CD4-positive, alpha-beta T cell treated with Interferon alpha-2 for 1 hour (primary cell): ENCODE measurements at regions not wholly inside any gene's neighbourhood (a gene's known extent, or its start where the extent isn't known, plus 50 kb on each side); places are given as distances from the start of the nearest gene placed in this dataset.

Experiments
- DNase-seq, 2 donors: peaks; one replicate each; pipeline ENCODE4 v3.0.0-alpha.2; 2020 to 2022

DNA sequence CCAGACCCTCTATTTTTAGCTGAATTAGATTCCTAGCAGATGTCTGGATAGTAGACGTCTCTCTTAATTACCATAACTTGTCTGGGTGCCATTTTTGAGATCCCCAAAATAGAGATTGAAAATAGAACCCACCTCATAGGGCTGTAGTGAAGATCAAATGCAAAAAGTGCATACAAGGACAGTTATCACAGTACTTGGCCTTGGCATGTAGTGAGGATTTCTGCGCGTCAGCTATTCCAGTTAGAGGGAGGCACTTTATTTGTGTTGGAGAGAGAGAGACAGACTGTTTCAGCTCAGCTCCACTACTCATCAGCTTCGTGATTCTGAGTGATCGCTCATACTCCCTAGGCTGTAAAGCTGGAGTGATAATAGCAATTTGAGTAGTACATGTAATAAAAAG lies 59.6 kb upstream of the CDH13 start:
- DNase-seq = no peak

DNA sequence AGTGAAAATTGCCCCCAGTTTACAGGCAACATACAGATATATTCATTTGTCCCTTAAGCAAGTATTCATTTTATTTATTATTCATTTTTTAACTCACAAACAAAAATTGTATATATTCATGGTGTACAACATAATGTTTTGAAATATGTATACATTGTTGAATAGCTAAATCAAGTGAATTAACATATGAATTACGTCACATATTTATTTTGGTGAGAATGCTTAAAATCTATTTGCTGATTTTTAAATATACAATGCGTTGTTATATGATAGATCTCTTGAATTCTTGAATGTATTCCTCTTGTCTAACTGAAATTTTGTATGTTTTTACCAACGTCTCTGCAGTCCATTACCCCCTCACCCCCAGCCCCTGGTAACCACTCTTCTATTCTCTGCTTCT lies 63.4 kb upstream of the CDH13 start:
- DNase-seq = no peak

DNA sequence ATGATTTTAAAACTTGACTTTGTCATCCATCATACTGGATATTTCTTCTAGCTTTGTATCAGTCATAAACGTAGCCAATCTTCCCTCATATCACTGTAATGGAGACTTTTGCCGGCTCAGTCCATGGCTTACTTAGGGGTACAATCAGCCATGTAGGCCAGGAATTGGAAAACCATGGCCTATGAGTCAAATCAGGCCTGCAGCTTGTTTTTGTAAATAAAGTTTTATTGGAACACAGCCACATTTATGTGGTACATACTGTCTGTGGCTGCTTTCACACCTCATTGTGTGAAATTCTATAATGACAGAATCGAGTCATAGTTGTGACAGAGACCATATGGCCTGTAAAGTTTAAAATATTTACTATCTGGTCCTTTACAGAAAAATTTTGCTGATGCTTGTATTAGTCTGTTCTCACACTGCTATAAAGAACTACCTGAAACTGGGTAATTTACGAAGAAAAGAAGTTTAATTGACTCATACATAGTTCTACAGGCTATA lies 64.5 kb upstream of the CDH13 start:
- no peak for DNase-seq

DNA sequence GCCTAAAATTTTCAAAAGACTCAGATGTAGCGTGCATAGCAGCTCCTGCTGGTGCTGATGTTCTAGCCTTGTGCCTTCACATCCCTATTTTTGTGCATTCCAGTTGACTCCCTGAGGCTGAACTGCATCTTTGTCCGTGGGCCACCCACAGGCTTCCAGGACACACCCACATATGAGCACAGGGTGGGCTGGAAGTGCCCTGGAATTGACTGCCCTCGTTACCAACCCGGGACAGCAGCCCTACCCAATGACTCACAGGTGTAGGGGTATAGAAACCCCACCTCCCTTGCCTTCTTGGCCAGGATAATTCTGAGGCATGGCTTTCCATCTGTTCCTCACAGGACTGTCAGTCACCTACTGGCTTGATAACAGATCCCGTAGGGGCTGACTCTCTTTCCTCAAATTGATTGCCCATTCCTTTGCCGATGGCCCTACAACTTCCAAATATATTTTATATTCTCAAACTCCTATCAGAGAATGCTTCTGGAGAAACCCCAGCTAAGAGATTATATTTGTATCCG lies 65.9 kb upstream of the CDH13 start:
- DNase-seq = no peak

DNA sequence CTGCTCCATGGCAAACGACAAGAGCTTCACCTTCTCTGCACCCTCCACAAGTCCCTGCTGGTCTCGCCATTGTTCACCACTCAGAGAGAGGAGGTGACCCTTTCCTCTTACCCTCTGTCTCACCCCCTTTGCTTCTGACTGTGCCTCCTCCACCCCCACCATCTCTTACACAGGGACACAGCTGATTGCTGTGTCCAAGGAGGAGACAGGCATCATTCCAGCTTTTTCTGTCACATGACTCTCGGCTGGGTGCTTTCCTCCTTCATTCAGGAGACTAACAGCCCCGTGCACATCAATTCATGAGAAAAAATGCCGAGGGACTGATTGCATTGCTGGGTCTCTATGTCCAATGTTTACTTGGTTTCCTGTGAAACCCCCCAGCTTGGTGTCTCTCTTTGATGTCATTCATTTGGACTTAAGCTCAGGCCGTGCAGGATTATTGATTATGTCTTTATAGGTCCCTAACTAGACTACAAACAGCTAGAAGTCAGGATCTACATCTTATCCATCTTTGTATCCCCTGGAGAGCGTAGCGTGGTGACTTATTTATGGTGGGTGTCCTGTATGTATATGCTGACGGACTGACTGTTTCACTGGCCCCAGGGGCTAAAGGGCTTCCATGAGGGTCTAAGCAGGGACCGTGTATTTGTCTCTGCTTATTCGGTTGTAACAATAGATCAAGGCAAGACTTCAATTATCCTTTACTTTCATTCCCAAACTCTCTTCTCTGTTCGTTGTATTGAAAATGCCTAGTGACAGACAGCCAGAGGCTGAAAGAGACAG lies 82.2 kb upstream of the CDH13 start:
- DNase-seq = no peak

DNA sequence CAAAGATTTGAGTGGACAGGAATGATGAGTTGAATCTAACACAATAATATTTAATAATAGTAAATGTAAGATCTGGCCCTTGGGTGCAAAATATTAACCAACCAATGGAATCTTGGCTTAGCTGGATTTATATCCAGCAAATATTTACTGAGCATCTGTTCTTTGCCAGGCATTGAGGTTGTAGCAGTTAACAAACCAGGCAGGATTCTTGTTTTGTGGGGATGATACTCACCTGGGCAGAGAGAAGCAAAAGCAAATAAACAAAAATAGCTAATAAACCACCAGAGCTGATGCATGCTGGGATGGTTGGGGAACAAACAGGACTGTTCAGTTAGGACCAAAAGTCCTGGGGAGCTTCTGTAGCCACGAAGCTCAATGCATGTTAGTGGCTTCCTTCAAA lies 84.1 kb upstream of the CDH13 start:
- DNase-seq = no peak

DNA sequence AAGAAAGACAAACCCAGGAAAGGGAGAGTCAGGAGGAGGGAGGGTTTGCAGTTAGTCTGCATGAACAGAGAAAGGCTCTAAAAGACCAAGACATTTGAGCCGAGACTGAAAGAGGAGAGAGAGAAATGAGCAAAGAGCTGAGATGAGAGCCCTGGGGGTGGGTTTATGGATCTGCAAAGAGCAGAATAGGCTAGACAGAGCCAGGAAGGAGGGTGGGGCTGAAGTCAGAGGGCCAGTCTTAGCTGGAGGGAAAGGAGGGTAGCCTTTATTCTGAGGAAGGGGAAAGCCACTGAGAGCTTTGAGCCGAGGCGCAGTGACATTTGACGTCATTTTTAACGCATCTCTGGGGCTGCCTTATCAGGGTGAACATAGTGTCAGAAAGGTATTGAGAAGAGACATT lies 85.7 kb upstream of the CDH13 start:
- no peak for DNase-seq

DNA sequence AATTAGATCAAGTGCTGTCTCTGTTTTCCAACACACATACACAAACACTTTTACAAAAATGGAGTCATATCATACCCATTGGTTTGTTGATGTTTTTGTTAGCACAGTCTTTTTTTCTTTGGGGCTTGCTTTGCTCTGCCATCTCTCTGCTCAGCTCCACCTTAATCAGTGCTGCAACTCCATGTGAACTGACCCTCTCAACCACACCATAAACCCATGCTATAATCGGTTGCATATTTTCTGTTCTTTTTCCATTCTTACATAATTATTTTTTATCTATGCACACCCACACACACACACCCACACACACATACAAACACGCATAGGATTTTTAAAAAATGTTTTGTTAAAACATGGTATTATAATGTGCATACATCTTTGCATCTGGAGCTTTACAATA lies 91.0 kb upstream of the CDH13 start:
- DNase-seq = no peak

DNA sequence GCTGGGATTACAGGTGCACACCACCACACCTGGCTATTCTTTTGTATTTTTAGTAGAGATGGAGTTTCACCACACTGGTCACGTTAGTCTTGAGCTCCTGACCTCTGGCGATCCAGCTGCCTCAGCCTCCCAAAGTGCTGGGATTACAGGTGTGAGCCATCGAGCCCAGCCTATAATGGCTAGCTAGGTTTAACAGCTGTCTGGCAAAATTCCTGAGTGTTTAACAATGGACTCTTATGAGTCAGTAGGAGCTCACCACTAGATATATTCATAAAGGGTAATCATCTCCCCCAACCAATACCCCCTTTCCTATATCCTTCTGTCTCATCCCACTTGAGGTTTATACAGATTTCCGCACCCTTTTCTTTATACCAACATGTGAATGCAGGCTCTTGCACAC lies 91.5 kb upstream of the CDH13 start:
- no peak for DNase-seq

DNA sequence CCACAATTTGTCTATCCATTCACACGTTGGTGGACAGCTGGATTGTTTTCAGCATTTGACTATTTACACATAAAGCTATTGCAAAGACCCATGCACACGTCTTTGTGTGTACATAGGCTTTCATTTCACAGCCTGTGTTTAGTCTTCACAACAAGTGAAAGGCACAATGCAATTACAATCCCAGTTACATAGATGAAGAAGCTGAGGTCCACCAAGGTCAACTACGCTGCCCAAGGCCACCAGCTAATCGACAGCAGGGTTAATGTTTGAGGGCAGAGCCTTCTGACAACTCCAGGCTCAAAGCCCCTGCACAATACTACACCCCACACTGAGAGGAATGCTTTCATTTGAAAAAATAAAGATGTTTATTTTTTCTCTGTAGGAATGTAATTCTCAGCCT lies 93.6 kb upstream of the CDH13 start:
- no peak for DNase-seq

DNA sequence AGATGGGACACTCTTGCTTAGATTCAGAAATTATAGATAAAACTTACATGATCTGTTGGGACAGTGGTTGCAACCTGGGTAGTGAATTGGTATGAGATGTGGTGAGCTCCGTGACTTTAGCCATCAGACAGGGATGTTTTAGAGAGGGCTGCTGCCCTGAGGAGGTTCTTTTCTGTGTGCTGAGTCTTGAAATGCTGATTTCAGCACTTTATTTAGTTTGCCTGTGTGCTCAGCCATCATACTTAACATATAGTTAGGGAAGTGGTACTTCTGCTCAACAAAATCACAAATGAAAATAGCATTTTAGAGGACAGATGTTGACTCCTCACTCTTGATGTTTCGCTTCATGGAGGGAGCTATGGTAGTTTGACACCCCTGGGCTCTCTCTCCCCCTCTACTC lies 95.9 kb upstream of the CDH13 start:
- no peak for DNase-seq

DNA sequence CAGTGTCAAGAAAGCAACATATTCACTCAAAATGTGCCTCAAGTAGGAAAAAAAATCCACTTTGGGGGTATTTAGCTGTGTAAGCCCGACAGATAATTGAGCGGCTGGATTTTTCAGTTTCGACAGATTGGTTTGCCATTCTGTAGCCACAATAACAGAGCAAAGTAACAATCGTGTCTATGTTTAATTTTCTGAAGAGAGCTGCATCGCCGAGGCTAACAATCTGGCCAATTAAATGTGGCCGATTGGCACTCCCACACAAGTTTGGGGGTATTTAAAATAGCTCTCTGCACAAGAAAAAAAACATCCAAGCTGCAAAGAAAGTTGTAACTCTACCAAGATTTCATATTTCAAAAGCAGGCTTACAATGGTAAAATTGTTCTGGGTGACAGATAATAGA lies 99.7 kb upstream of the CDH13 start:
- no peak for DNase-seq

DNA sequence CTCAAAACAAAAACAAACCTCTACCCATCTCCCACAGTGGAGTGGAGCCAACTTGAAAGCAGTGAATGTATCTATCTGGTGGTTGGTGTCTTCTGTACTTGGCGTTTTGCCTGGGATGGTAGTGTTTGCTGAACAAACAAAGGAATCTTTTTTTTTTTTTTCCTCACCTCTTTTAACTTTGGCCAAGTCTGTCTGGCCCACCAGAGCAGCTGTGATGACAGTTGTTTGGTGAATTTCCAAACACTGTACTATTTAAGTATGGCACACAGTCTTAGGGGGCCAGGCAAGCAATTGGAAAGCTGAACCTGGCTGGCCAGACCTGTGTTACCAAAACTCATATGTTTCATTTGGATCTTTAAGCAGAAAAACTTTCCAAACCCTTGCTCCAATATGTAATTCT lies 101.8 kb upstream of the CDH13 start:
- DNase-seq = no peak

DNA sequence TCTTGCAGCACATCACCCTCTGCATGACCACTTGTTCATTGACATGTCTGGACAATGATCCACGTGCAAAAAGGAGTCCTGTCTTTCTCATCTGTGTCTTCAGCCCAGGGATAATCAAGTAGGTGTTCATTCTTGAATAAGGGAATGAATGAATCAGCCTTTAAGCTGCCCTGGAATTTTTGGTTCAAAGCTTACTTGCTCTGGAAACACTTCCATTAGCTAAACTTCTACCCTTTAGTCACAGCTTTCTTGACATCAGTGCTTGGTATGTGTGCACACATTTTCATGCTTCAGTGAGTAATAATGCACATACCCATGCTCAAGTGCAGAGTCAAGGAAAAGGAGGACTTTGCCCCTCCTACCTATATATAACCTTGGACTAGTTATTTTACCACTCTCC lies 103.0 kb upstream of the CDH13 start:
- no peak for DNase-seq

DNA sequence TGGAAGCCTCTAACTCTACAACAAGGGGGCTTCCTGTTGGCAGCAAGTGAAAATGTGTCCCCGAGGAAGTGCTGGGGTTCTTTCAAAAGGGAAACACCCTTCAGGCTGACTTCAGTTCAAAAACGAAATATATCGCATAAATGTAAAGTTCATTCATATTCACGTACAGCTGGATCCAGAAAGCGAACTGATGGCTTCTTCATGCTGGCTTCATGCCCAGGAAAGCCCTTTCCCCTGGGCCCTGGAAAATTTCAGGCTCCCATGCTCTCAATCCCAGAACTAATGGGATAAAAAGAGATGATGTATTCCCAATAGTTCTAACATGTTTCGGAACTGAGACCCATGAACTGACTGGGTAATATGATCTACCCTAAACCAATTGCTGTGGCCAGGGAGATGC lies 104.7 kb upstream of the CDH13 start:
- no peak for DNase-seq

DNA sequence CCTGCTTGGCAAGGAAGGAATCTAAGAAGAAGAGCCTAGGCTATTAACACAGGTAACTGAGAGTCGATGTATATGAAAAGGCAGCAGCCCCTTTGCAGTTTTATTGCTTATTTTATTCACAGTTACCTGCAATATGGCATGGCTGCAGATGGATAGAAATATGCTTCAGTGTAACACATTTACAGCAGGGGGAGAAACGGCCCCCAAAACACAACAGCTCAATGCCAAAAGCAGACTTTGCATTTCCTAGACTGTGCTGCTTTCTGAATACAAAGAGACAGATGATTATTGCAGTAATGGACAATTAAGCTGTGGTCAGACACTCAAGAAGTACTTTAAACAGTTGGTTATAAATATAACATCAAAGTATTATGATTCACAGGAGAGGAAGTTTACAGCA lies 108.0 kb upstream of the CDH13 start:
- DNase-seq = no peak

DNA sequence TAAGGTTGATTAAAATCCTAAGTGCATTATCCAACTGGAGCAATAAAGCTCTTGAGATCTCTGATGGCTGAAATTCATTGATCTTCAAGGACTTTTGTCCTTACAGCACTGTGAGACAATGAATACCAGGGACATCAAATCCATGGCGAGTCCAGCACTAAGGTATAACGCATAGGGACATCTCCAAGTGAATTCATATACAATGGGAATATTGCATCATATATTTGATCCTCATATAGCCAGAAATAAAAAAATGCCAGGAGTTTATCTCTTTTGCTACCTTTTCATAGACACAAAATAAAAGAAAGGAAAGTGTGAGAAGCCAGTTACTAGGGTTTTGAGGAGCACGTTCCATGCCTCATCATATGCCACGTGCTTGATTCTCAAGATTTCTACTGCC lies 112.5 kb upstream of the CDH13 start:
- no peak for DNase-seq

DNA sequence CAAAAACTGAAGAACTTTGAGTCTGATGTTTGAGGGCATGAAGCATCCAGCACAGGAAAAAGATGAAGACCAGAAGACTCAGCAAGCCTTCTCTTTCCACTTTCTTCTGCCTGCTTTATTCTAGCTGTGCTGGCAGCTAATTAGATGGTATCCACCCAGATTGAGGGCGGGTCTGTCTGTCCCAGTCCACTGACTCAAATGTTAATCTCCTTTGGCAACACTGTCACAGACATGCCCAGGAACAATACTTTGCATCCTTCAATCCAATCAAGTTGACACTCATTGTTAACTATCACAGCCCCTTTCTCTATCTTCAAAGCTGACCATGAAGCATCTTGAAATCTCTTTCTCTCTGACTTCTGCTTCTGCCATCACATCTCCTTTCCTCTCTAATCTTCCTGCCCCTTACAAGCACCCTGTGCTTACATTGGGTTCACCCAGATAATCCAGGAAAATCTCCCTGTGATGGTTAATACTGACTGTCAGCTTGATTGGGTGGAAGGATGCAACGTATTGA lies 115.9 kb upstream of the CDH13 start:
- no peak for DNase-seq

DNA sequence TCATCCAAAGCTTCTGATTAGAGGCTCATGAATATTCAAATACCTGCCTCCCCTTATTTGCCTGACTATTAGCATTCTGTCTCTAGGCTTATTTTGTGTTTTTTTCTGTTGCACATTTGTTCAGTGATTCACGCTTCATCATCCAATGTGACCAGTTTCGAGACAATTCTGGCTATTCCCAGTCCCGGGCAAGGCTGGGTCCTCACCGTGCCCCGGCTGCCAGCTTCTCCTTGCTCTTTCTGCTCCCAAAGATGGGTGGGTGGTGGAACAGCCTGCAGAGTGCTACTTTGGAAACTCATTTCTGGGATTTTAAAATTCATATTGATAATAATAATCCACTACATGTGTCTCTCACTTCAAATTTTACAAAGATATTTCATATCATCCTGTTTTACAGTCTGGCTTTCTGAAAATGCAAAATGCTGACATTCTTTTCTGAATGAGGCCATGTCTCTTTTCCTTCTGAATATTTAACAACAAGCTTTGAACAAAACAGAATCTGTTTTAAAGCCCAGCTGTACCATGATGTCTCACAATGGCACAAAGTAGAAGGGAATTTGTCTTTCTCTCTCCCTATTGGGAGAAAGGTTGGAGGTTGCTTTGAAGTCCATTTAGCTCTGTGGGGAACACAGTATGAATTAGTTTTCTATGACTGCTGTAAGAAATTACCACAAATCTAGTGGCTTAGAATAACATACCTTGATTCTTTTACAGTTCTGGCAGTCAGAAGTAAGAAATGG lies 116.9 kb upstream of the CDH13 start:
- DNase-seq = no peak

DNA sequence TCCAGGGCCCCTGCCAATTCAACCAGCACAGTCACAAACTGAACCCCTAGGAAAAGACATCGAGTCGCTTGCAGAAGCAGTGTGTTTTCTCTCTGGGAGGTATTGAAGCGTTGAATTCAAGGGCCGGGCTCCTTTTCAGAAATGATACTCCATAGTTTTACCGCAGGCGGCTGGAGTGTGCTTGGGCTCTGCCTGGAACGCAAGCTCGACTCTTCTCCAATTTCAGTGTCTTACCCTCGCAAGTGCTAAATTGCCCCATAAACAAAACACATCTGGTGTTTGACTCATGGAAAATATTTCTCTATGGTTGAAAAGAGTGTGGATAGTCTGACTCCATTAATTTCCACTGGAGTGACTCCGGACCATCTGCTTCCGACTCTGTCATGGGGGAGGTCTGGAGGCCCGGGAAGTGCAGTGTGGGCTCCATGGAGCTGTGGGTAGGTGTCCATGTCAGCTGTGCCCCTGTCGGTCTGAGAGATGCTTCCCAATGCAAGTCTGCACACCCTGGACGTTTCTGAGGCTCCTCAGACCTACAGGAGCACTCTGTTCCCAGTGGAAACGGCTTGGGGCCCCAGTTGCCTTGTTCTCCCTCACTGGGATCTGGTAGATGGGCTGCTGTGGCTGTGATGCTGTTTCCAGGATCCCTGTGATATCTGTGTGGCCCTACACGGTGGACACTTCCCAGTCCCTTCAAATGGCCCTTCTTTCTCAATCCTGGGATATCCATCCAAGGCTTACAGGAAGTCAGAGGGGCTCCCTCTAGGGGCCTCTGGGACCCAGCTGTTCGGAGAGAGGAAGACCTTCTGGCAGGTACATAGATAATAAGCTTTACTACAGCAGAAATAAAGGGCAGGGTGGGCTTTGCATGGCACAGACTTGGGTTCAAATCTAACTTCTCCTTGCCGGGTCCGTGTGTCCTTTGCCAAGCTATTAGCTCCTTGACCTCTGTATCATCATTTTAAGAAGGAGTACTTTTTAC lies 119.8 kb upstream of the CDH13 start:
- DNase-seq = no peak

DNA sequence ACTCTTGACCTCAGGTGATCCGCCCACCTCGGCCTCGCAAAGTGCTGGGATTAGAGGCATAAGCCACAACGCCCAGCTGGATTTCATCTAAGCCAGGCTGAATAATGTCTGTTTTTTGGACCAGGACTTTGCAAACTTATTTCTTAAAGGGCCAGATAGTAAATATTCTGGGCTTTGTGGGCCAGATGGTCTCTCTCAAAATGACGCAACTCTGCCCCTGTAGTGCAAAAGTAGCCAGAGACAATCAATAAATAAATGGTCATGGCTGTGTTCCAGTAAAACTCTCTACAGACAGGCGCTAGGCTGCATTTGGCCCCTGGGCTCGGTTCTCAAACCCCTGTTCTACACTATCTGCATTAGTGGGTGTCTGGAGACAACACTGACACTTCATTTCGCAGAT lies 121.9 kb upstream of the CDH13 start:
- DNase-seq = no peak

DNA sequence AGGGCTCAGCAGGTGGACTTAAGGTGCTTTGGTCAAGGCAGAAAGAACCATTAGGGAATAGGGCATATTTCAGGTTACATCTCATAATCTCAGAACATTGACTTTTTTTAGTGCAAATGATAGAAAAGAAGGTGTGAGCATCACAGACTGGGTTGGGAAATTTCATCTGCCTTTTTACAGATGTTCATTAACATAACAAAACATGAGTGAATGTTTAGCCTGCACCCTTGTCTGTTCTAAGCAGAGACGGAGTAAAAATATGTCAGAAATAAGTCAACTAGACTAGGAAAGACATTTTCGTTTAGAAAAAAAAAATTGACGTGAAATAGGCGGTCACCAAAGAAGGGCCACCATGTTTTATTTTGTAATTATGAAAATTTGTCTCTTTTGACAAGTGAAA lies 127.5 kb upstream of the CDH13 start:
- no peak for DNase-seq

DNA sequence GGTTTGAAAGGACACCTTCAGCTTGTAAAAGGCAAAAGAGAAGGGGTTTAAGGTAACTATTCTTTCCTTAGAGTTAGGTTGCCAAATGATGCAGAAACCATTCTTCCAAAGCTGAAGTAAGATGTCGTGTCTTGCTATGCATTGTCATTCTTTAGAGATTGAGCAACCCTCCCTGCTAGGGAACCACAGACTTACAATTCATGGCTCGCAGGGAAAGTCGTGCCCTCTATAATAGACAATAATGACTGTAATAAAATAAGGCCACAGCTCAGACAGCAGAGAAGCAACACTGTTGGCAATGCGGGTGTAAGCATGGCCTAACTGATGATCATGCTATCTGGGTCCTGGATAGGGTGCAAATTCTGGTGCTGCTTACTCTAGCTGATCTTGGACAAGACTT lies 129.6 kb upstream of the CDH13 start:
- no peak for DNase-seq
